Fibroblast of mammary gland (primary cell): ENCODE measurements at regions not wholly inside any gene's neighbourhood (a gene's known extent, or its start where the extent isn't known, plus 50 kb on each side); places are given as distances from the start of the nearest gene placed in this dataset.
"Not testable (repeated sequence)": the region's sequence is repeated elsewhere in the genome, so short reads cannot be mapped to it uniquely, and the experiment has no call there.

Source experiments
- DNase-seq: peaks from one replicate; pipeline ENCODE4 v3.0.0-alpha.2; 2010; ENCODE audit warnings: low read depth
- H3K4me3 ChIP-seq: 2 replicates; pipeline ENCODE4 v1.5.1; 2011; ENCODE audit warnings: low read depth, mild to moderate bottlenecking, low read length, moderate library complexity; ENCODE audit not compliant: control insufficient read depth
- TF ChIP-seq, protein P1 (sequence below): conservative IDR thresholded peaks from 2 replicates; pipeline ENCODE4 v1.5.1; 2011; ENCODE audit warnings: low read depth, low read length, inconsistent platforms; ENCODE audit not compliant: control insufficient read depth, insufficient read depth

GRCh38 chr9:102941868-102942267 lies 53.3 kb upstream of the CYLC2 start:
- no peak overlapping the region for H3K4me3 ChIP-seq
- TF ChIP-seq, protein P1, sequence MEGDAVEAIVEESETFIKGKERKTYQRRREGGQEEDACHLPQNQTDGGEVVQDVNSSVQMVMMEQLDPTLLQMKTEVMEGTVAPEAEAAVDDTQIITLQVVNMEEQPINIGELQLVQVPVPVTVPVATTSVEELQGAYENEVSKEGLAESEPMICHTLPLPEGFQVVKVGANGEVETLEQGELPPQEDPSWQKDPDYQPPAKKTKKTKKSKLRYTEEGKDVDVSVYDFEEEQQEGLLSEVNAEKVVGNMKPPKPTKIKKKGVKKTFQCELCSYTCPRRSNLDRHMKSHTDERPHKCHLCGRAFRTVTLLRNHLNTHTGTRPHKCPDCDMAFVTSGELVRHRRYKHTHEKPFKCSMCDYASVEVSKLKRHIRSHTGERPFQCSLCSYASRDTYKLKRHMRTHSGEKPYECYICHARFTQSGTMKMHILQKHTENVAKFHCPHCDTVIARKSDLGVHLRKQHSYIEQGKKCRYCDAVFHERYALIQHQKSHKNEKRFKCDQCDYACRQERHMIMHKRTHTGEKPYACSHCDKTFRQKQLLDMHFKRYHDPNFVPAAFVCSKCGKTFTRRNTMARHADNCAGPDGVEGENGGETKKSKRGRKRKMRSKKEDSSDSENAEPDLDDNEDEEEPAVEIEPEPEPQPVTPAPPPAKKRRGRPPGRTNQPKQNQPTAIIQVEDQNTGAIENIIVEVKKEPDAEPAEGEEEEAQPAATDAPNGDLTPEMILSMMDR: no peak

DNA sequence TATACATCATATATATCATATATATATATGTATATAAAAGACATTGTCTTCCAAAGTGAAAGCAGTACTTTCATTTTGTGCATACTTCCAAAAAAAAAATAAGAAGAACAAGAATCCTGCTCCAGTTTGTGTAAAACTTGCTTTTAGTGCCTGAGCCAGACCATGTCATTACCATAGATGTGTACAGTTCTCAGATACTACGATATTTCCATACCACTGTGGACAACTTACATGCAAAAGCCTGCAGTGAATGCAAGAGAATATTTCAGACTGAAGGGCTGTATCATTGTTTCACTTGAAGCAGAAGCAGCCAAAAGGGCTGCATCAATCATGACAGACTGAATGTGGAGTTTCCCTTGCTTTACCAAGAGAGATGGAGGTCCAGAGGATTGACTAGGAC lies 72.6 kb upstream of the CYLC2 start:
- TF ChIP-seq, protein P1: no peak
- no peak for DNase-seq
- no peak overlapping the region for H3K4me3 ChIP-seq

More at GRCh38 chr9:102941868-102942267, 53.3 kb upstream of the CYLC2 start:
- no peak for DNase-seq

GRCh38 chr9:102911185-102911584 lies 83.9 kb upstream of the CYLC2 start:
- no peak for DNase-seq
- TF ChIP-seq, protein P1: no peak

DNA sequence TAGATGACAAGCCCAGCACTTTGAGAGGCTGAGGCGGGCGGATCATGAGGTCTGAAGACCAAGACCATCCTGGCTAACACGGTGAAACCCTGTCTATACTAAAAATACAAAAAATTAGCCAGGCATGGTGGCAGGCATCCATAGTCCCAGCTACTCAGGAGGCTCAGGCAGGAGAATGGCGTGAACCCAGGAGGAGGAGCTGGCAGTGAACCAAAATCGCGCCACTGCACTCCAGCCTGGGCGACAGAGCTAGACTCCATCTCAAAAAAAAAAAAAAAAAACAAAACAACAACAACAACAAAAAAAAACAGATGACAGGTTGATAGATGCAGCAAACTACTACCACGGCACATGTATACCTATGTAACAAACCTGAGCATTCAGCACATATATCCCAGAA lies 89.3 kb upstream of the CYLC2 start:
- DNase-seq: not testable (repeated sequence)

More at GRCh38 chr9:102911185-102911584, 83.9 kb upstream of the CYLC2 start:
- H3K4me3 ChIP-seq: no peak overlapping the region

GRCh38 chr9:102892025-102892424 lies 103.1 kb upstream of the CYLC2 start:
- TF ChIP-seq, protein P1: no peak
- no peak overlapping the region for H3K4me3 ChIP-seq
- DNase-seq: no peak

More for the DNA sequence above, 89.3 kb upstream of the CYLC2 start:
- not testable (repeated sequence) for H3K4me3 ChIP-seq

DNA sequence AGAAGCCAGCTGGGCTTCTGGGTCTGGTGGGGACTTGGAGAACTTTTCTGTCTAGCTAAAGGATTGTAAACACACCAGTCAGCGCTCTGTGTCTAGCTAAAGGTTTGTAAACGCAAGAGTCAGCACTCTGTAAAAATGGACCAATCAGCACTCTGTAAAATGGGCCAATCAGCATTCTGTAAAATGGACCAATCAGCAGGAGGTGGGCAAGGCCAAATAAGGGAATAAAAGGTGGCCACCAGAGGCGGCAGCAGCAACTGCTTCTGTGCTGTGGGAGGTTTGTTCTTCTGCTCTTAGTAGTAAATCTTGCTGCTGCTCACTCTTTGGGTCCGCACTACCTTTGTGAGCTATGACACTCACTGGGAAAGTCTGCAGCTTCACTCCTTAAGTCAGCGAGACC lies 106.4 kb upstream of the CYLC2 start:
- H3K4me3 ChIP-seq, DNase-seq: not testable (repeated sequence)

- no peak for DNase-seq
- TF ChIP-seq, protein P1: no peak
- H3K4me3 ChIP-seq: no peak overlapping the region
These were observed 119.4 kb upstream of the CYLC2 start for GRCh38 chr9:102875687-102876086.

- H3K4me3 ChIP-seq: no peak overlapping the region
- TF ChIP-seq, protein P1: no peak
- peak; percentile 50 for DNase-seq
These were observed 127.6 kb upstream of the CYLC2 start for GRCh38 chr9:102867488-102867887.
